Activated T-cell treated with anti-CD3 and anti-CD28 coated beads, Interleukin-2, amount 50 U/mL, for 24 hours (primary cell): ENCODE measurements at regions not wholly inside any gene's neighbourhood (a gene's known extent, or its start where the extent isn't known, plus 50 kb on each side); places are given as distances from the start of the nearest gene placed in this dataset.

Source experiments
- DNase-seq: peaks from one replicate; pipeline ENCODE4 v3.0.0-alpha.2; 2020
- H3K27ac Mint-ChIP-seq: 2 replicates; pipeline ENCODE4 v1.8.0; 2020; ENCODE audit warnings: mild to moderate bottlenecking, mixed read lengths
- H3K27me3 Mint-ChIP-seq: 2 replicates; pipeline ENCODE4 v1.8.0; 2020; ENCODE audit warnings: mixed read lengths
- H3K36me3 Mint-ChIP-seq: 2 replicates; pipeline ENCODE4 v1.8.0; 2020; ENCODE audit warnings: low read depth, mixed read lengths
- H3K4me1 Mint-ChIP-seq: 2 replicates; pipeline ENCODE4 v1.8.0; 2020; ENCODE audit warnings: low read depth, mixed read lengths
- H3K4me3 Mint-ChIP-seq: 2 replicates; pipeline ENCODE4 v1.8.0; 2020; ENCODE audit warnings: mild to moderate bottlenecking, moderate library complexity, mixed read lengths
- H3K9me3 Mint-ChIP-seq: 2 replicates; pipeline ENCODE4 v1.8.0; 2020; ENCODE audit warnings: mixed read lengths

DNA sequence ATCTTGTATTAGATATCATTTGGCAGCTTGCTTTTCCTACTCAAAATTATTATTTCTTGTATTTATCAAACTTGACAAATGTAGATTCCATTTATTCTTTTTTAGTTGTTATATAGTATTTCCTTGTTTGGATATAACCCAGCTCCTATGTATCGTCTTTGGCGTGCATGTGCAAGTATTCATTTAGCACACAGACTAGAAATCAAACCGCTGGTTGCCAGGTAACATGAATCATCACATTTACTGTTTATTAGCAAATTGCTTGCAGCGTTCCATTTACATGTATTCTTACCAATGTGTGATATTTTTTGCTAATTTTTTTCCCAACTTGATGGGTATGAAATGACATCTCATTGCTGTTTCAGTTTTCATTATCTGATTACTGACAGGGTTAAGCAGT, 2089.7 kb upstream of the CELF4 start:
- no peak overlapping the region for H3K27ac Mint-ChIP-seq
- no peaks in the 10 kb centered on the region for H3K27me3 Mint-ChIP-seq
- no peaks in the 10 kb centered on the region for H3K36me3 Mint-ChIP-seq
- H3K9me3 Mint-ChIP-seq, result peaks cover 4% of the 10 kb centered on the region
- H3K4me3 Mint-ChIP-seq, result no peak overlapping the region
- no peaks in the 10 kb centered on the region for H3K4me1 Mint-ChIP-seq
- DNase-seq, result no peak

DNA sequence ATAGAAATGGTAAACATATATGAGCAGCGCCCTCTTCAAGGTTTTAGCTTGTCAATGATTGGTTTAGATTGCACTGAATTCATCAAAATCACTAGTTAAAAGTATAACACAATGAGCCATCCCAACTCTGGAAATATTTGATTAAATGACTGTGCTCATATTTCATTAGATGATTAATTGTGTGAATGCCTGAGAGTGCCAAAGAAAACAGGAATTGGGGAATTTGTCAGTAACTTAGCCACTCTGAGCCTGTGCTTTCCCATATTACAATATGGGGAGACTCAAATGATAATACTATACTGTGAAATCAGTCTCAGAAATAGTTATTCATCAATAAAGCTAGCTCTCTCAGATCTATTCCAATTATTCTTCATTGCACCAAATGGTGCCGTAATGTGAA, 2087.6 kb upstream of the CELF4 start:
- Mint-ChIP-seq H3K27me3 (no peaks in the 10 kb centered on the region), H3K9me3 (no peaks in the 10 kb centered on the region), H3K4me3 (no peak overlapping the region), H3K27ac (no peak overlapping the region), H3K36me3 (no peaks in the 10 kb centered on the region), H3K4me1 (no peaks in the 10 kb centered on the region)
- DNase-seq, result no peak

DNA sequence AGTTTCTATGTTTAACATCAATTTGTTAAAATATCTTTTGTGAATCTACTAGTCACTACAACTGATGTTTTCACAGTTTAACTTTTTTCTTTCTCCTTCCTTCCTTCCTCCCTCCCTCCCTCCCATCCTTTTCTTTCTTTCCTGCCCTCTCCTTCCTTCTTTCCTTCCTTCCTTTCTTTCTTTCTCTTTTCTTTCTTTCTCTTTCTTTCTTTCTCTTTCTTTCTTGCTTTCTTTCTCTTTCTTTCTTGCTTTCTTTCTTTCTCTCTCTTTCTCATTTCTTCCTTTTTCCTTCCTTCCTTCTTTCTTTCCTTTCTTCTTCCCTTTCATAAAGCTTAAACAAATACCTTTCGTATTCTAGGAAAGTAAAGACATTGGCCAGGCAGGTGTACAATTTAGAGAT, 2083.0 kb upstream of the CELF4 start:
- Mint-ChIP-seq H3K4me3 (no peak overlapping the region), H3K27ac (no peak overlapping the region), H3K36me3 (no peaks in the 10 kb centered on the region), H3K9me3 (no peaks in the 10 kb centered on the region), H3K27me3 (no peaks in the 10 kb centered on the region), H3K4me1 (no peaks in the 10 kb centered on the region)
- no peak for DNase-seq

DNA sequence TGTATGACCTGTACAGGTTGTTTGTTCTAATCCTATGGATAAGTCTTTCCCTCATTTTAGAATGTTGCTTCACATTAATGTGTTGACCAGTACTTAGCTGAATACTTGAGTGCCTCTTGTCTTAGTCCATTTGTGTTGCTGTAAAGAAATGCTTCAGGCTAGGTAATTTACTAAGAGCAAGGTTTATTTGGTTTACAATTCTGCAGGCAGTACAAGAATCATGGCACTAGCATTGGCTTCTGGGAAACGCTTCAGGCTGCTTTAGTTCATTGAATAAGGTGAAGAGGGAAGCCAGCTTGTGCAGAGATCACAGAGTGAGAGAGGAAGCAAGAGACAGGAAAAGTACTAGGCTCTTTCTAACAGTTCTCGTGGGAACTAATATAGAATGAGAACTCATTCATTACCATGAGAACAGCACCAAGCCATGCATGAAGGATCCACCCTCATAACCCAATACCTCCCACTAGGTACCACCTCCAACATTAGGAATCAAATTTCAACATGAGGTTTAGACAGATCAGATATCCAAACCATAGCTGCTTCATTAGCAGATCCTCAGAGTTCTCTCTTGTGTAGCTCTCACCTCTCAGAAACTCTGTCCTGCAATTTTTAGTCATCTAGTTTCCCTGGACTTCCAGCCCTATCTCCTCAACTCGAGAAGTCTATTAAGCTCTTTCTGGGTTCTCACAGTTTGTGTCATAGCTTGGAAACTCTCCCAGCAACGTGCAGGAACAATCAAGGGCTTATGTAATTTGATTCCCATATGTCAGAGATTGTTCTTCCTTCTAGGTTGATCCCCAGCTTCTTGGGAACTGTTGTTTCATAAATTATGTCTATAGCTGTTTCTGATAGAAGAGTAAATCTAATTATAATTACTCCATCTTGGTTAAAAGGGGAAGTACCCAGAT, 2082.3 kb upstream of the CELF4 start:
- H3K4me1 Mint-ChIP-seq, result no peaks in the 10 kb centered on the region
- no peak for DNase-seq
- no peaks in the 10 kb centered on the region for H3K9me3 Mint-ChIP-seq
- no peaks in the 10 kb centered on the region for H3K27me3 Mint-ChIP-seq
- H3K4me3 Mint-ChIP-seq, result no peak overlapping the region
- H3K36me3 Mint-ChIP-seq, result no peaks in the 10 kb centered on the region
- H3K27ac Mint-ChIP-seq, result no peak overlapping the region

DNA sequence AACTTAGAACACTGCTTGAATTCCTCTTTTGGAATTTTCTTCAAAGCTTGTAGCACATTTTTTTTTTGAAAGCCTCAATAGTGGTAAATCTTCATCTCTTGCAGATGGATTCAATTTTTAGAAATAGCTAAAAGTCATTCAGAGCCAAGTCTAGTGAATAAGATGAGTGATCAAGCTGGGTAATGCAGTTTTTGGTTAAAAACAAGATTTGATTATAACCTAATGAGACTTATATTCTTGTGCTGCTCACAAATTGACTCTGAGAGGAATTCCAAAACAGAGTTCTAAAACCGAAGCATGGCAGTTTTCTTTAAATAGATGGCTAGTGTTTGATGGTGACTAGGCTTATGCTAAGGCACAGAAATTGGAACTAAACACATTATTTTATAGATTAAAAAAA, 2072.6 kb upstream of the CELF4 start:
- Mint-ChIP-seq H3K27ac (no peak overlapping the region), H3K9me3 (peaks cover 10% of the 10 kb centered on the region), H3K36me3 (no peaks in the 10 kb centered on the region), H3K27me3 (no peaks in the 10 kb centered on the region), H3K4me1 (no peaks in the 10 kb centered on the region), H3K4me3 (no peak overlapping the region)
- DNase-seq, result no peak

DNA sequence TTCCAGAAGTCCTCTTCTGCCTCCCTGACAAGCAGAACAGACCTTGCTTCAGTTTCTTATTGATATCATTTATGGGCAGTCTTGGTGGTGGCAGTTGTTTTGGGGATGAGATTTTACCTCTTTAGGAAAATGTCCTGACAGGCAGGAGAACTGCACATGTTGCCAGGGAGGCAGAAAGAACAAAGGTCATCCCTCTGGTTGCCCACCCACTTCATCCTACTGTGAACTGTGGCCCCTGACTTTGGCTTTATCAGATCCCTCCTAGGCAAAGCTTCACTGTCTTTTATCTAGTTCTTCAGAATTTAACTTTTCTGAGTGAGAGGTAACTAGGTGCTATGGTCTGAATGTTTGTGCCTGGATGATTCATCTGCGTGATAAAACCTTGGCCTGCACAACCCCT, 2071.3 kb upstream of the CELF4 start:
- no peaks in the 10 kb centered on the region for H3K27me3 Mint-ChIP-seq
- H3K4me3 Mint-ChIP-seq, result no peak overlapping the region
- no peaks in the 10 kb centered on the region for H3K4me1 Mint-ChIP-seq
- no peak overlapping the region for H3K27ac Mint-ChIP-seq
- H3K36me3 Mint-ChIP-seq, result no peaks in the 10 kb centered on the region
- peaks cover 13% of the 10 kb centered on the region for H3K9me3 Mint-ChIP-seq
- DNase-seq, result no peak

DNA sequence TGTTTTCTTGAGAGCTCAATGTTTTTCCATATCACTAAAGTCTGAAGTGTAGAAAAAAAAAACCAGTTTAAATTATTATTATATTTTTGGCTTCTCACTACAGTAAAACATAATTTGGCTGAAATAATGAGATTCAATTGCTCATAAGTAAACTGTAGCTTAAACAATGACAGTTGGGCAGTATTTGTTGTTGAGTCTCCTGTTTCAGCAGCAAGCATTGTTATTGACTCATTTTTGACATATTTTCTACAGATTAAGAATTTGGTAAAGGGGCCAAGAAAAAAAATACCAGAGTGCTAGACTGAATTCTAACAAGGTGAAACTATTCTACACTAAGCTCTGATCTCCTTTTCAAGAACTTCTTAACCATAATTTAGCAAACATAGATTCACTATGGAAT, 2070.4 kb upstream of the CELF4 start:
- no peak overlapping the region for H3K4me3 Mint-ChIP-seq
- no peaks in the 10 kb centered on the region for H3K36me3 Mint-ChIP-seq
- no peaks in the 10 kb centered on the region for H3K27me3 Mint-ChIP-seq
- no peaks in the 10 kb centered on the region for H3K4me1 Mint-ChIP-seq
- no peak overlapping the region for H3K27ac Mint-ChIP-seq
- DNase-seq, result no peak
- peaks cover 12% of the 10 kb centered on the region for H3K9me3 Mint-ChIP-seq

DNA sequence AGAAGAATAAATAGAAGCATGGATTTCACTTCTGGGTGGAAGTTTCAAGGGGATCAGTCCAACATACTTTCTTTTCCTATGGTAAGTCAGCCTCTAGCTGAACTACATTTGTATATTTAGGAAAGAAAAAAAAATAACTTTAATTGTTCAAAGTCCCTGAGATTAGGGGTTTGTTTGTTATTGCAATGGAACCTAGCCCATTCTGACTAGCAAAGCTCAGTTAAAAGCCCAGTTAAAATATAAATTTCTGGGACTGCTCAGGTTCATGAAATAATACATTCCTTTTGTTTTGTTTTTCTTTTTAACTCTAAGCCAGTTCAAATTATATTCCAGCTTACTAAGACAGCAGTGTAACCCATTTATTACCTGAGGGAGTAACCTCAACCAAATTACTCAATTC, 2069.6 kb upstream of the CELF4 start:
- no peak for DNase-seq
- no peaks in the 10 kb centered on the region for H3K4me1 Mint-ChIP-seq
- H3K36me3 Mint-ChIP-seq, result no peaks in the 10 kb centered on the region
- no peak overlapping the region for H3K4me3 Mint-ChIP-seq
- no peaks in the 10 kb centered on the region for H3K27me3 Mint-ChIP-seq
- no peak overlapping the region for H3K27ac Mint-ChIP-seq
- peaks cover 12% of the 10 kb centered on the region for H3K9me3 Mint-ChIP-seq

DNA sequence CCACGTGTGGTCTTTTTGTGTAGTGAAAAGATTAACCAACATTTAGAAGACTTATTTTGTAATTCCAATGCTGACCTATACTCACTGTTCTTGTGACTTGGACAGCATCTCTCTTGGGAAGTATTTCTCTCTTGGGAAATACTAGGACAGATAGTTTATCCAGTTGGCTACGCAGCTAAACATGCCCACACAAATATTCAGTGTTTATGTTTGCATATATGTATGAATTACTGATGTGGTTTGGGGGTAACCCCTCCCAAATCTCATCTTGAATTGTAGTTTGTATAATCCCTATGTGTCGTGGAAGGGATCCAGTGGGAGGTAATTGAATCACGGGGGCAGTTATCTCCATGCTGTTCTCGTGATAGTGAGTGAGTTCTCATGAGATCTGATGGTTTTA, 2062.3 kb upstream of the CELF4 start:
- no peak overlapping the region for H3K4me3 Mint-ChIP-seq
- H3K4me1 Mint-ChIP-seq, result no peaks in the 10 kb centered on the region
- H3K9me3 Mint-ChIP-seq, result peaks cover 5% of the 10 kb centered on the region
- no peak for DNase-seq
- no peaks in the 10 kb centered on the region for H3K36me3 Mint-ChIP-seq
- H3K27me3 Mint-ChIP-seq, result no peaks in the 10 kb centered on the region
- H3K27ac Mint-ChIP-seq, result no peak overlapping the region

DNA sequence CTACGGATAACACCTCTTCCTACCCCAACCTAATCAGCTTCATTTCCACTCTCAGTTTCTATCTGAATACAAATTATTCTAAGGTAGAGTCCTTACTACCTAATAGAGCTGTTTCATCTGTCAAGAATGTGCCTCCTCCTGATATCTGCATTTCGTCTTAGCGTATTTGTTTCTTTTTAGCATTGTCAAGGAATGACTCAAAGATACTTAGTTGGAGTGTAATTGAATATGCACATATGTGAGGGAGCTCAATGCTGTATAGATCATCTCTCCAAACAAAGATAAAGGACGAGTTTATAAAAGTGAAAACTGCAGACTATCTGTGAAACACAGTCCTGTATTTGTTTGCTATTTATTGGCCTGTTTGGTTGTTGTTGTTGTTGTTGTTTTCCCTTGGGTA, 2059.4 kb upstream of the CELF4 start:
- no peaks in the 10 kb centered on the region for H3K36me3 Mint-ChIP-seq
- no peak overlapping the region for H3K4me3 Mint-ChIP-seq
- no peaks in the 10 kb centered on the region for H3K27me3 Mint-ChIP-seq
- no peak overlapping the region for H3K27ac Mint-ChIP-seq
- no peak for DNase-seq
- no peaks in the 10 kb centered on the region for H3K4me1 Mint-ChIP-seq
- peaks cover 1% of the 10 kb centered on the region for H3K9me3 Mint-ChIP-seq

DNA sequence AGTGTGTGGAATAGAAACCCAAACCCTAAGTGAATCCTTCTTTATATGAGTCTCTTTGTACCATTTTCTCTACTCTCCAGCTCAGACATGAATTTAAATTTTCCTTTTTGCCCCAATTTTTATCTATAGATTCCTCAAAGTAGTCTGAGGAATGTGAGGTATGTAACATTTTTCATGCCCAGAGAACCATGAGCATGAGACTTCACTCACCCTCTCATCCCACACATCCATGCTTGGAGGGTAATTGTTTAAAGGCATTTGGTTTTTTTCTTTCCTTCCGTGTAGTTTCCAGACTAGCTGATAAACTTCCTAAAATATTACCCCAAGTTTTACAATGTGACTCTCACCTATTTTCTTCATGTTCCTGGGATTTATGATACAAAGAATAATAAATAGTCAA, 2056.8 kb upstream of the CELF4 start:
- Mint-ChIP-seq H3K4me3 (no peak overlapping the region), H3K4me1 (no peaks in the 10 kb centered on the region), H3K27ac (no peak overlapping the region), H3K27me3 (no peaks in the 10 kb centered on the region), H3K9me3 (peaks cover 8% of the 10 kb centered on the region), H3K36me3 (no peaks in the 10 kb centered on the region)
- DNase-seq, result no peak

DNA sequence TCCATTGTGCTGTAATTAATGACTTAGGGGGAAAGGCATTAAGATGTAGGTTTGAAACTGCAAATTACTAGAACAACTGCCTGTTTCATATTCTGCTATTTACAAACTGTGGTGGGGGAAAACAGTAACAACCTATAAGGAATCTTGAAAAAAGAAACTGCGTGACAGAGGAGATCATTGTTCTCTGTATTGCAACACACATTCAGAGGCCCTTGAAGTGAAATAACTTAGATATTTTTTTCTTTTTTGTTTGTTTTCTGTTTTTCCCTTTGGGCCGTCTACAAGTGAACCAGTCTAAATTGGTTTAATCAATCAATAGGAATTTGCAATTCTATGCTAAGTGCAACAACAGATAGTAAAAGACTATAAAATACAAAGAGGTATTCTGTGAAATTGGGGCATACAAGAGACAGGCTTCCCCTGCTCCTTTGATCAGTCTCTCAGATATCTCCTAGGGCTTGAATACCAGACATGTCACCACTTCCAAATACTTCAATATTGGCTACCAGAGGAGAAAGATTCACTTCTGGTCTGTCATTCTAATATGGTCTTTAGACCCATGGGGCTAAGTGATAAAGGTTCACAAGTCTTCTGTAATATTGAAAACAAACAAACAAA, 2055.1 kb upstream of the CELF4 start:
- peaks cover 8% of the 10 kb centered on the region for H3K9me3 Mint-ChIP-seq
- H3K4me1 Mint-ChIP-seq, result no peaks in the 10 kb centered on the region
- H3K36me3 Mint-ChIP-seq, result no peaks in the 10 kb centered on the region
- no peak overlapping the region for H3K4me3 Mint-ChIP-seq
- DNase-seq, result no peak
- H3K27ac Mint-ChIP-seq, result no peak overlapping the region
- H3K27me3 Mint-ChIP-seq, result no peaks in the 10 kb centered on the region

DNA sequence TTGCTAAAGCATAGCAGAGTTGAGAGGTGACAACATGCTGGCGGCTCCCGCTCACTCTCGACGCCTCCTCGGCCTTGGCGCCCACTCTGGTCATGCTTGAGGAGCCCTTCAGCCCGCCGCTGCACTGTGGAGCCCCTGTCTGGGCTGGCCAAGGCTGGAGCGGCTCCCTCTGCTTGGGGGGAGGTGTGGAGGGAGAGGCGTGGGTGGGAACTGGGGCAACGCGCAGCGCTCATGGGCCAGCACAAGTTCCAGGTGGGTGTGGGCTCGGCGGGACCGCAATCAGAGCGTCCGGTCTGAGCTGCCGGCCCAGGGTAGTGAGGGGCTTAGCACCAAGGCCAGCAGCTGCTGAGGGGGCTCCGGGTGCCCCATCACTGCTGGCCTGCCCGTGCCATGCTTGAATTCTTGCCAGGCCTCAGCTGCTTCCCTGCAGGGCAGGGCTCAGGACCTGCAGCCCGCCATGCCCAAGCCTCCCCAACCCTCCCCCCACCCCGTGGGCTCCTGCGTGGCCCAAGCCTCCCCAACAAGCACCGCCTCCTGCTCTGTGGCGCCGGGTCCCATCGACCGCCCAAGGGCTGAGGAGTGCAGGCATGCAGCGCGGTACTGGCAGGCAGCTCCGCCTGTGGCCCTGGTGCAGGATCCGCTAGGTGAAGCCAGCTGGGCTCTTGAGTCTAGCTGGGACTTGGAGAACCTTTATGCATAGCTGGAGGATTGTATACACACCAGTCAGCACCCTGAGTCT, 2052.8 kb upstream of the CELF4 start:
- no peak for DNase-seq
- H3K4me3 Mint-ChIP-seq, result no peak overlapping the region
- no peaks in the 10 kb centered on the region for H3K27me3 Mint-ChIP-seq
- no peaks in the 10 kb centered on the region for H3K4me1 Mint-ChIP-seq
- no peaks in the 10 kb centered on the region for H3K36me3 Mint-ChIP-seq
- H3K27ac Mint-ChIP-seq, result no peak overlapping the region
- H3K9me3 Mint-ChIP-seq, result peaks cover 10% of the 10 kb centered on the region

DNA sequence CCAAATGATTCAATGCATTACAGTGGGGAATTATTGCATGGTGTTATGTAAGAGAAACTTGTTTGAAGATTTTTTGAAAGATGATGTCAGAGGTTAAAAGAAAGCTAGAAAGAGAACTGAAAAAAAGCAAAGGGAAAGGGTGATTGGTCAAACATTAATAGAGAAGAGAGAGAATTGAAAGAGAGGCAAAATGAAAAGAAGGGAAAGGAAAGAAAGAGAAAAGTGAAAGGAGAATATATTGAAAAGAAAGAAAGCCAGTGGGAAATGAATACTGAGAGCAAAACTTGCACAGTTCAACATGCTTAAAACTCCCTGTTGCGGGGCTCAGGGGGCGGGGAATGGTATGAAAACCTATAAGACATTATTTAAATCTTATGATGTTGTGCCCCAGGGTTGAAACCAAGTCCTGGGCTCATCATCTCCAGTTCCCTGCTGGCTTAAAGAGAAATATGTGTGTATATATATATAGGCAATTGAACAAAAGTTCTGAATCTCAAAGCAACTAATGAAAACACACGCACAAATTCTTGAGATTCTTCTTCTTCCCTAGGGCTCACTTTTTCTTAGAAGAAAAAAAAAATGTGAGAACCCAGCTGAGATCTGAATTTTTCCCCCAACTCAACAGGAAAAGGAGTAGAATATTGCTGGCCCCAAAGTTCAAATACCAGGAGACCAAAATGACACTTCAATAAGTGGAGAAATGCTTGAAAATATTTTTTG, 2045.9 kb upstream of the CELF4 start:
- no peaks in the 10 kb centered on the region for H3K4me1 Mint-ChIP-seq
- H3K9me3 Mint-ChIP-seq, result peaks cover 5% of the 10 kb centered on the region
- no peak overlapping the region for H3K4me3 Mint-ChIP-seq
- H3K27ac Mint-ChIP-seq, result no peak overlapping the region
- no peak for DNase-seq
- H3K36me3 Mint-ChIP-seq, result no peaks in the 10 kb centered on the region
- no peaks in the 10 kb centered on the region for H3K27me3 Mint-ChIP-seq
